HEK293 (cell line): ENCODE measurements at regions not wholly inside any gene's neighbourhood (a gene's known extent, or its start where the extent isn't known, plus 50 kb on each side); places are given as distances from the start of the nearest gene placed in this dataset.

Experiments used
- CTCF ChIA-PET: fragments of 350-600 bp; formaldehyde crosslinking; extraction: SDS; loops from one replicate; lab custom pipeline; 2021; ENCODE audit warnings: antibody characterized with exemption; lab: Yijun Ruan, JAX
- POLR2A ChIA-PET: fragments of 300-600 bp; formaldehyde crosslinking; extraction: SDS; loops from one replicate; lab custom pipeline; 2020; ENCODE audit warnings: antibody characterized with exemption, inconsistent platforms; lab: Yijun Ruan, JAX
- H3K27ac ChIP-seq: fragments of 200-500 bp; sonication (Bioruptor generic); 2 replicates; pipeline ENCODE4 v1.5.1; 2014; ENCODE audit warnings: low read depth, low read length, control low read depth, inconsistent platforms; ENCODE audit errors: extremely low read depth
- H3K36me3 ChIP-seq, 2 experiments: fragments of 200-500 bp in 1 of 2; sonication (Bioruptor generic) in 1 of 2; 1 replicate in 1 of 2; 2 replicates in 1 of 2; pipeline ENCODE4 v1.5.1; 2014 to 2017; ENCODE audit warnings: inconsistent platforms in 2 of 2, low read length in 2 of 2; ENCODE audit not compliant: control insufficient read depth in 2 of 2, insufficient read depth in 1 of 2
- H3K4me1 ChIP-seq: fragments of 200-500 bp; sonication (Bioruptor generic); 2 replicates; pipeline ENCODE4 v1.5.1; 2014; ENCODE audit warnings: mild to moderate bottlenecking, low read length, inconsistent platforms; ENCODE audit not compliant: control insufficient read depth, insufficient read depth
- H3K4me3 ChIP-seq: 2 replicates; pipeline ENCODE4 v1.5.1; 2011; ENCODE audit warnings: low read depth, mild to moderate bottlenecking, control low read depth, low read length, moderate library complexity
- H3K9me3 ChIP-seq: fragments of 200-500 bp; sonication (Bioruptor generic); 2 replicates; pipeline ENCODE4 v1.5.1; 2014; ENCODE audit warnings: low read depth, low read length, inconsistent platforms; ENCODE audit not compliant: control insufficient read depth, insufficient read depth
- ATF2 ChIP-seq: fragments of 450-650 bp; formaldehyde crosslinking; IDR thresholded peaks from 2 replicates; pipeline ENCODE4 v1.5.1; 2016; ENCODE audit warnings: missing biosample characterization, missing genetic modification characterization, low read depth
- EGR2 ChIP-seq: fragments of 450-650 bp; formaldehyde crosslinking; IDR thresholded peaks from 2 replicates; pipeline ENCODE4 v1.5.1; 2016; ENCODE audit warnings: low read depth, missing biosample characterization, missing genetic modification characterization
- GLIS2 ChIP-seq: fragments of 450-650 bp; formaldehyde crosslinking; IDR thresholded peaks from 2 replicates; pipeline ENCODE4 v1.5.1; 2016; ENCODE audit warnings: missing biosample characterization, missing genetic modification characterization
- HIC1 ChIP-seq: fragments of 450-650 bp; formaldehyde crosslinking; IDR thresholded peaks from 2 replicates; pipeline ENCODE4 v1.5.1; 2016; ENCODE audit warnings: missing biosample characterization, missing genetic modification characterization
- KLF9 ChIP-seq: fragments of 450-650 bp; formaldehyde crosslinking; IDR thresholded peaks from 2 replicates; pipeline ENCODE4 v1.5.1; 2016; ENCODE audit warnings: missing biosample characterization, missing genetic modification characterization, low read depth
- PRDM1 ChIP-seq: fragments of 450-650 bp; formaldehyde crosslinking; IDR thresholded peaks from 2 replicates; pipeline ENCODE4; 2016; ENCODE audit warnings: missing biosample characterization, missing genetic modification characterization
- ZBTB49 ChIP-seq: fragments of 450-650 bp; formaldehyde crosslinking; IDR thresholded peaks from 2 replicates; pipeline ENCODE4 v1.5.1; 2016; ENCODE audit warnings: missing biosample characterization, missing genetic modification characterization, low read depth
- ZNF148 ChIP-seq: fragments of 450-650 bp; formaldehyde crosslinking; IDR thresholded peaks from 2 replicates; pipeline ENCODE4 v1.5.0; 2017; ENCODE audit warnings: missing biosample characterization, missing genetic modification characterization, borderline replicate concordance
- ZNF157 ChIP-seq: fragments of 450-650 bp; formaldehyde crosslinking; IDR thresholded peaks from 2 replicates; pipeline ENCODE4 v1.5.1; 2016; ENCODE audit warnings: missing biosample characterization, missing genetic modification characterization
- ZNF2 ChIP-seq: fragments of 450-650 bp; formaldehyde crosslinking; IDR thresholded peaks from 2 replicates; pipeline ENCODE4 v1.5.1; 2016; ENCODE audit warnings: missing biosample characterization, missing genetic modification characterization
- ZNF280D ChIP-seq: fragments of 450-650 bp; formaldehyde crosslinking; IDR thresholded peaks from 2 replicates; pipeline ENCODE4 v1.5.1; 2016; ENCODE audit warnings: missing biosample characterization, missing genetic modification characterization
- ZNF426 ChIP-seq: fragments of 450-650 bp; formaldehyde crosslinking; IDR thresholded peaks from 2 replicates; pipeline ENCODE4 v1.5.1; 2017; ENCODE audit warnings: missing biosample characterization, missing genetic modification characterization, mild to moderate bottlenecking, inconsistent platforms, moderate library complexity
- ZNF624 ChIP-seq: fragments of 450-650 bp; formaldehyde crosslinking; IDR thresholded peaks from 2 replicates; pipeline ENCODE4 v1.5.1; 2017; ENCODE audit warnings: missing biosample characterization, missing genetic modification characterization
- ZNF677 ChIP-seq: fragments of 450-650 bp; IDR thresholded peaks from 2 replicates; pipeline ENCODE4 v1.5.0; 2018; ENCODE audit warnings: missing biosample characterization, mild to moderate bottlenecking, missing genetic modification characterization, moderate library complexity
- ZNF692 ChIP-seq: fragments of 450-650 bp; formaldehyde crosslinking; IDR thresholded peaks from 2 replicates; pipeline ENCODE4 v1.5.1; 2016; ENCODE audit warnings: missing biosample characterization, missing genetic modification characterization
- ZNF707 ChIP-seq: fragments of 450-650 bp; formaldehyde crosslinking; IDR thresholded peaks from 2 replicates; pipeline ENCODE4 v1.5.1; 2016; ENCODE audit warnings: missing biosample characterization, missing genetic modification characterization
- ZNF76 ChIP-seq: fragments of 450-650 bp; formaldehyde crosslinking; IDR thresholded peaks from 2 replicates; pipeline ENCODE4; 2016; ENCODE audit warnings: low read depth, missing biosample characterization, missing genetic modification characterization, borderline replicate concordance
- ZSCAN23 ChIP-seq: fragments of 450-650 bp; formaldehyde crosslinking; IDR thresholded peaks from 2 replicates; pipeline ENCODE4 v1.5.1; 2016; ENCODE audit warnings: missing biosample characterization, missing genetic modification characterization

- Histone ChIP-seq H3K4me1 (no peaks in the 10 kb centered on the region), H3K27ac (no peak overlapping the region), H3K4me3 (no peak overlapping the region), H3K36me3 (no peaks in the 10 kb centered on the region), H3K9me3 (no peaks in the 10 kb centered on the region)
- POLR2A ChIA-PET, result no interaction called here
- CTCF ChIA-PET, result no interaction called here
- TF ChIP-seq ZNF707 (no peak), KLF9 (tag by site-specific recombination) (no peak), ZNF624 (tag by site-specific recombination) (no peak), GLIS2 (tag by site-specific recombination) (no peak), ZNF280D (tag by site-specific recombination) (no peak), ZSCAN23 (no peak), ZNF148 (no peak), ZNF692 (tag by site-specific recombination) (no peak), EGR2 (no peak), ZNF76 (tag by site-specific recombination) (no peak), ATF2 (tag by site-specific recombination) (no peak), ZNF426 (tag by site-specific recombination) (no peak), ZNF677 (tag by site-specific recombination) (no peak), ZNF157 (tag by site-specific recombination) (no peak), HIC1 (no peak), PRDM1 (tag by site-specific recombination) (no peak), ZBTB49 (tag by site-specific recombination) (no peak), ZNF2 (tag by site-specific recombination) (no peak)
These were observed 81.2 kb upstream of the STK17B start for GRCh38 chr2:196252408-196253115.
